ENCODE measurements at regions not wholly inside any gene's neighbourhood (a gene's known extent, or its start where the extent isn't known, plus 50 kb on each side); places are given as distances from the start of the nearest gene placed in this dataset.

- Histone ChIP-seq H3K9me3 (ENCODE audit: low read length) (no peaks in the 10 kb centered on the region), H3K79me2 (ENCODE audit: low read length) (no peaks in the 10 kb centered on the region), H3K27me3 (ENCODE audit: low read length) (no peaks in the 10 kb centered on the region), H4K20me1 (ENCODE audit: insufficient read depth, low read depth, low read length) (no peaks in the 10 kb centered on the region), H3K36me3 (ENCODE audit: insufficient read depth, low read length) (no peaks in the 10 kb centered on the region), H3K9me2 (replicated peaks; ENCODE audit: insufficient read depth, low read length) (no peaks in the 10 kb centered on the region), H3K4me2 (ENCODE audit: low read depth, low read length, poor library complexity, severe bottlenecking) (no peak overlapping the region), H3K9ac (ENCODE audit: low read length) (no peak overlapping the region), H2AFZ (ENCODE audit: low read length) (no peak overlapping the region), H3K4me3 (ENCODE audit: low read length) (no peak overlapping the region), H3K27ac (ENCODE audit: low read length) (no peak overlapping the region), H3K4me1 (ENCODE audit: low read length) (no peaks in the 10 kb centered on the region)
- DNase-seq = no peak
Observed at GRCh38 chr3:64748244-64748904, 60.6 kb upstream of the ADAMTS9 start.

- H3K4me2 ChIP-seq (ENCODE audit: low read depth, low read length, poor library complexity, severe bottlenecking) = no peak overlapping the region
- DNase-seq = no peak
- no peak overlapping the region for H3K27ac ChIP-seq (ENCODE audit: low read length)
- H4K20me1 ChIP-seq (ENCODE audit: insufficient read depth, low read depth, low read length) = no peaks in the 10 kb centered on the region
- no peak overlapping the region for H3K4me3 ChIP-seq (ENCODE audit: low read length)
- H3K9me2 ChIP-seq (replicated peaks; ENCODE audit: insufficient read depth, low read length) = no peaks in the 10 kb centered on the region
- H3K36me3 ChIP-seq (ENCODE audit: insufficient read depth, low read length) = no peaks in the 10 kb centered on the region
- no peak overlapping the region for H2AFZ ChIP-seq (ENCODE audit: low read length)
- H3K27me3 ChIP-seq (ENCODE audit: low read length) = no peaks in the 10 kb centered on the region
- H3K9ac ChIP-seq (ENCODE audit: low read length) = no peak overlapping the region
- H3K9me3 ChIP-seq (ENCODE audit: low read length) = no peaks in the 10 kb centered on the region
- no peaks in the 10 kb centered on the region for H3K79me2 ChIP-seq (ENCODE audit: low read length)
- no peaks in the 10 kb centered on the region for H3K4me1 ChIP-seq (ENCODE audit: low read length)
Observed at GRCh38 chr3:64747679-64748078, 59.9 kb upstream of the ADAMTS9 start.

- Histone ChIP-seq H3K9me3 (ENCODE audit: low read length) (no peaks in the 10 kb centered on the region), H4K20me1 (ENCODE audit: insufficient read depth, low read depth, low read length) (no peaks in the 10 kb centered on the region), H3K4me3 (ENCODE audit: low read length) (no peak overlapping the region), H2AFZ (ENCODE audit: low read length) (no peak overlapping the region), H3K79me2 (ENCODE audit: low read length) (no peaks in the 10 kb centered on the region), H3K9me2 (replicated peaks; ENCODE audit: insufficient read depth, low read length) (no peaks in the 10 kb centered on the region), H3K9ac (ENCODE audit: low read length) (no peak overlapping the region), H3K4me2 (ENCODE audit: low read depth, low read length, poor library complexity, severe bottlenecking) (no peak overlapping the region), H3K27me3 (ENCODE audit: low read length) (no peaks in the 10 kb centered on the region), H3K27ac (ENCODE audit: low read length) (no peak overlapping the region), H3K36me3 (ENCODE audit: insufficient read depth, low read length) (no peaks in the 10 kb centered on the region), H3K4me1 (ENCODE audit: low read length) (no peaks in the 10 kb centered on the region)
- DNase-seq = no peak
Observed at GRCh38 chr3:64743887-64744243, 56.1 kb upstream of the ADAMTS9 start.

GRCh38 chr3:64743156-64743886 lies 55.5 kb upstream of the ADAMTS9 start:
- Histone ChIP-seq H4K20me1 (ENCODE audit: insufficient read depth, low read depth, low read length) (no peaks in the 10 kb centered on the region), H3K9ac (ENCODE audit: low read length) (no peak overlapping the region)
- DNase-seq = no peak

GRCh38 chr3:64741341-64741740 lies 53.5 kb upstream of the ADAMTS9 start:
- Histone ChIP-seq H3K9me3 (ENCODE audit: low read length) (no peaks in the 10 kb centered on the region), H3K4me2 (ENCODE audit: low read depth, low read length, poor library complexity, severe bottlenecking) (no peak overlapping the region)
- DNase-seq = no peak

More at GRCh38 chr3:64743156-64743886, 55.5 kb upstream of the ADAMTS9 start:
- Histone ChIP-seq H3K27me3 (ENCODE audit: low read length) (no peaks in the 10 kb centered on the region), H3K4me3 (ENCODE audit: low read length) (no peak overlapping the region), H3K4me1 (ENCODE audit: low read length) (no peaks in the 10 kb centered on the region), H3K9me2 (replicated peaks; ENCODE audit: insufficient read depth, low read length) (no peaks in the 10 kb centered on the region), H3K4me2 (ENCODE audit: low read depth, low read length, poor library complexity, severe bottlenecking) (no peak overlapping the region), H3K9me3 (ENCODE audit: low read length) (no peaks in the 10 kb centered on the region), H2AFZ (ENCODE audit: low read length) (no peak overlapping the region), H3K27ac (ENCODE audit: low read length) (no peak overlapping the region), H3K79me2 (ENCODE audit: low read length) (no peaks in the 10 kb centered on the region), H3K36me3 (ENCODE audit: insufficient read depth, low read length) (no peaks in the 10 kb centered on the region)

GRCh38 chr3:64739971-64740631 lies 52.3 kb upstream of the ADAMTS9 start:
- Histone ChIP-seq H3K27me3 (ENCODE audit: low read length) (no peaks in the 10 kb centered on the region), H3K9me2 (replicated peaks; ENCODE audit: insufficient read depth, low read length) (no peaks in the 10 kb centered on the region), H2AFZ (ENCODE audit: low read length) (no peak overlapping the region)

More at GRCh38 chr3:64741341-64741740, 53.5 kb upstream of the ADAMTS9 start:
- no peaks in the 10 kb centered on the region for H3K36me3 ChIP-seq (ENCODE audit: insufficient read depth, low read length)
- H3K27me3 ChIP-seq (ENCODE audit: low read length) = no peaks in the 10 kb centered on the region
- H3K79me2 ChIP-seq (ENCODE audit: low read length) = no peaks in the 10 kb centered on the region
- H2AFZ ChIP-seq (ENCODE audit: low read length) = no peak overlapping the region
- H3K4me1 ChIP-seq (ENCODE audit: low read length) = no peaks in the 10 kb centered on the region
- no peak overlapping the region for H3K4me3 ChIP-seq (ENCODE audit: low read length)
- H4K20me1 ChIP-seq (ENCODE audit: insufficient read depth, low read depth, low read length) = no peaks in the 10 kb centered on the region
- H3K9me2 ChIP-seq (replicated peaks; ENCODE audit: insufficient read depth, low read length) = no peaks in the 10 kb centered on the region
- H3K27ac ChIP-seq (ENCODE audit: low read length) = no peak overlapping the region
- H3K9ac ChIP-seq (ENCODE audit: low read length) = no peak overlapping the region

More at GRCh38 chr3:64739971-64740631, 52.3 kb upstream of the ADAMTS9 start:
- Histone ChIP-seq H3K27ac (ENCODE audit: low read length) (no peak overlapping the region), H3K36me3 (ENCODE audit: insufficient read depth, low read length) (no peaks in the 10 kb centered on the region), H3K9ac (ENCODE audit: low read length) (no peak overlapping the region), H3K4me1 (ENCODE audit: low read length) (no peaks in the 10 kb centered on the region), H3K4me3 (ENCODE audit: low read length) (no peak overlapping the region), H4K20me1 (ENCODE audit: insufficient read depth, low read depth, low read length) (no peaks in the 10 kb centered on the region), H3K4me2 (ENCODE audit: low read depth, low read length, poor library complexity, severe bottlenecking) (no peak overlapping the region), H3K9me3 (ENCODE audit: low read length) (no peaks in the 10 kb centered on the region), H3K79me2 (ENCODE audit: low read length) (no peaks in the 10 kb centered on the region)
- no peak for DNase-seq
